IMR-90 (cell line): ENCODE measurements at regions not wholly inside any gene's neighbourhood (a gene's known extent, or its start where the extent isn't known, plus 50 kb on each side); places are given as distances from the start of the nearest gene placed in this dataset.

Experiments
- ATAC-seq: fragments of 200-7000 bp; cut with Tn5 transposase; 2 replicates; pipeline ENCODE4 v1.9.1; 2020; ENCODE audit warnings: low read depth, mild to moderate bottlenecking, moderate library complexity
- BruUV-seq: library from RNA; stranded (reverse); fragments of 400-500 nt; replicated peaks from 2 replicates; lab custom pipeline; 2021; lab: Mats Ljungman, UMichigan
- CTCF ChIA-PET: fragments of 300-600 bp; formaldehyde crosslinking; extraction: SDS; loops from one replicate; lab custom pipeline; 2021; ENCODE audit warnings: antibody characterized with exemption; lab: Yijun Ruan, JAX
- POLR2A ChIA-PET: fragments of 300-600 bp; sonication (Branson Sonifier 250); formaldehyde crosslinking; loops from one replicate; lab custom pipeline; 2022; ENCODE audit warnings: antibody characterized with exemption; ENCODE audit not compliant: unreplicated experiment; lab: Charles Lee
- DNase-seq: peaks from one replicate; pipeline ENCODE4 v3.0.0; 2013
- H2AFZ ChIP-seq: replicated peaks from 2 replicates; pipeline ENCODE3; 2013; ENCODE audit warnings: low read length, mild to moderate bottlenecking; ENCODE audit not compliant: poor library complexity
- H2AK5ac ChIP-seq: 2 replicates; pipeline ENCODE4 v1.6.1; 2013; ENCODE audit warnings: low read depth, low read length, inconsistent platforms
- H2AK9ac ChIP-seq: replicated peaks from 2 replicates; pipeline ENCODE3; 2013; ENCODE audit warnings: mild to moderate bottlenecking, low read depth, low read length, moderate library complexity; ENCODE audit not compliant: poor library complexity
- H2BK120ac ChIP-seq: 2 replicates; pipeline ENCODE4 v1.6.1; 2013; ENCODE audit warnings: low read depth, low read length, inconsistent platforms
- H2BK15ac ChIP-seq: 3 replicates; pipeline ENCODE4 v1.6.1; 2013; ENCODE audit warnings: low read depth, low read length, inconsistent platforms
- H2BK20ac ChIP-seq: 2 replicates; pipeline ENCODE4 v1.6.1; 2013; ENCODE audit warnings: low read depth, mild to moderate bottlenecking, inconsistent platforms, low read length, moderate library complexity
- H2BK5ac ChIP-seq: 2 replicates; pipeline ENCODE4 v1.6.1; 2013; ENCODE audit warnings: mild to moderate bottlenecking, low read depth, low read length, inconsistent platforms; ENCODE audit not compliant: poor library complexity, severe bottlenecking
- H3K14ac ChIP-seq: replicated peaks from 2 replicates; pipeline ENCODE4 v1.6.1; 2013; ENCODE audit warnings: low read depth, low read length, inconsistent platforms
- H3K18ac ChIP-seq: 2 replicates; pipeline ENCODE4 v1.6.1; 2013; ENCODE audit warnings: low read depth, low read length, control low read depth
- H3K23ac ChIP-seq: 2 replicates; pipeline ENCODE4 v1.6.1; 2013; ENCODE audit warnings: low read depth, low read length, inconsistent platforms
- H3K27ac ChIP-seq: 2 replicates; pipeline ENCODE4 v1.5.1; 2013; ENCODE audit warnings: mild to moderate bottlenecking, control low read depth, low read length; ENCODE audit not compliant: insufficient read depth
- H3K27me3 ChIP-seq: 2 replicates; pipeline ENCODE4 v1.6.1; 2013; ENCODE audit warnings: low read length; ENCODE audit not compliant: control insufficient read depth, insufficient read depth
- H3K36me3 ChIP-seq: 2 replicates; pipeline ENCODE4 v1.6.1; 2013; ENCODE audit warnings: low read length, mixed read lengths; ENCODE audit not compliant: control insufficient read depth, insufficient read depth
- H3K4ac ChIP-seq: 2 replicates; pipeline ENCODE4 v1.6.1; 2013; ENCODE audit warnings: low read depth, low read length, inconsistent platforms
- H3K4me1 ChIP-seq: 2 replicates; pipeline ENCODE4 v1.6.1; 2013; ENCODE audit warnings: low read length, mixed read lengths; ENCODE audit not compliant: control insufficient read depth, insufficient read depth
- H3K4me2 ChIP-seq: 2 replicates; pipeline ENCODE4 v1.6.1; 2013; ENCODE audit warnings: low read depth, mild to moderate bottlenecking, control low read depth, low read length, moderate library complexity
- H3K4me3 ChIP-seq: 2 replicates; pipeline ENCODE4 v1.5.1; 2013; ENCODE audit warnings: low read depth, mild to moderate bottlenecking, control low read depth, low read length, moderate library complexity; ENCODE audit not compliant: insufficient read depth
- H3K56ac ChIP-seq: 2 replicates; pipeline ENCODE4 v1.6.1; 2013; ENCODE audit warnings: low read length, inconsistent platforms; ENCODE audit not compliant: insufficient read depth; ENCODE audit errors: extremely low read depth
- H3K79me1 ChIP-seq, 2 experiments: 2 replicates each; pipeline ENCODE4 v1.6.1; 2013; ENCODE audit warnings: low read length in 2 of 2, inconsistent platforms in 1 of 2, low read depth in 1 of 2
- H3K9ac ChIP-seq: 2 replicates; pipeline ENCODE4 v1.6.1; 2013; ENCODE audit warnings: low read depth, low read length, control low read depth
- H3K9me1 ChIP-seq: 2 replicates; pipeline ENCODE4 v1.6.1; 2013; ENCODE audit warnings: low read length, inconsistent platforms; ENCODE audit not compliant: insufficient read depth
- H3K9me3 ChIP-seq: 2 replicates; pipeline ENCODE4 v1.6.1; 2013; ENCODE audit warnings: low read length; ENCODE audit not compliant: control insufficient read depth, insufficient read depth
- H4K20me1 ChIP-seq: 2 replicates; pipeline ENCODE4 v1.6.1; 2013; ENCODE audit warnings: low read length, inconsistent platforms; ENCODE audit not compliant: insufficient read depth
- H4K5ac ChIP-seq: 2 replicates; pipeline ENCODE4 v1.6.1; 2013; ENCODE audit warnings: mild to moderate bottlenecking, low read depth, low read length, control low read depth
- H4K8ac ChIP-seq, 2 experiments: 2 replicates each; pipeline ENCODE4 v1.6.1; 2013; ENCODE audit warnings: low read depth in 2 of 2, low read length in 2 of 2, control low read depth in 1 of 2, inconsistent platforms in 1 of 2
- H4K91ac ChIP-seq: 2 replicates; pipeline ENCODE4 v1.6.1; 2013; ENCODE audit warnings: low read depth, low read length, inconsistent platforms; ENCODE audit not compliant: insufficient read depth
- CHD1 ChIP-seq: IDR thresholded peaks from 2 replicates; pipeline ENCODE4 v1.6.1; 2012; ENCODE audit warnings: low read depth, low read length, improper control_type of control experiment
- SMC3 ChIP-seq: fragments of 150-350 bp; IDR thresholded peaks from 2 replicates; pipeline ENCODE4 v1.6.1; 2016; ENCODE audit warnings: low read depth, mild to moderate bottlenecking, antibody characterized with exemption, low read length, moderate library complexity
- WGBS, 2 experiments: methylation state at CpG; one replicate each; pipeline versions ENCODE4 v1.1.5 to v1.1.7; 2013; ENCODE audit warnings: missing lambda C conversion rate in 2 of 2; ENCODE audit not compliant: insufficient read length in 1 of 2; ENCODE audit errors: extremely low coverage in 2 of 2; 5-methylcytosine and 5-hydroxymethylcytosine counted together
- dilution Hi-C: fragments of 300-500 bp; cut with HindIII; formaldehyde crosslinking; loops from one replicate; pipeline ENCODE4 v1.14.3; 2018; ENCODE audit warnings: low sequenced_read_pairs; ENCODE audit not compliant: unreplicated experiment
- in situ Hi-C: fragments of 300-500 bp; cut with MboI; formaldehyde crosslinking; loops from 3 replicates; pipeline ENCODE4 v1.14.3; 2019; ENCODE audit warnings: low sequenced_read_pairs, inconsistent platforms, mixed read lengths
- intact Hi-C: fragments of 100-400 bp; cut with micrococcal nuclease; formaldehyde crosslinking; loops from 2 replicates; pipeline ENCODE4 v1.10.0; 2022
- TF ChIP-seq, protein P1 (sequence below): fragments of 150-350 bp; IDR thresholded peaks from 2 replicates; pipeline ENCODE4 v1.6.1; 2016; ENCODE audit warnings: low read depth, mild to moderate bottlenecking, low read length, moderate library complexity, borderline replicate concordance

DNA sequence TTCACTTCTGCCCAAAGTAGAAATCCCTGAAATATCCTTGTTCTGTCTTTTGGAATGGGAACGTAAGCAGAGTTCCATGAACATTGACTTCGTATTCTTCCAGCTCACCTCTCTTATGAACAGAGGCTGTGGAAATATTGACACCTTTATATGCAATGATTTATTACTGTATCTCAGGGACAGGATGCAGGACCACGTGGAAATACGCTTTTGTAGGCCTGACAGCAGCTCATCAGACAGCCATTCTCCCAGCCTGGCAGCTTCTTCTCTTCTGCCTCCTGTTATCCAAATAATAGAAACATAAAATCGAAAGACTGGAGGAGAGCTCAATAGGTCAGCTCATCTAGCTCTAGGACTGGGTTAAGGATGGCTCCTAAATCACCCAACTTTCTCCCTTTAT, 106.2 kb upstream of the DTNBP1 start:
- ChIA-PET POLR2A (no interaction called here), CTCF (no interaction called here)
- Histone ChIP-seq H2BK120ac (no peak overlapping the region), H2BK5ac (no peak overlapping the region), H3K56ac (no peak overlapping the region), H2AFZ (no peak overlapping the region), H2AK9ac (no peak overlapping the region), H3K4me1 (peaks cover 5% of the 10 kb centered on the region; the same call in 1 of the 2 replicates), H2AK5ac (no peak overlapping the region), H3K9ac (no peak overlapping the region), H4K5ac (no peak overlapping the region), H3K27me3 (peaks cover 11% of the 10 kb centered on the region), H3K9me3 (no peaks in the 10 kb centered on the region), H4K20me1 (no peaks in the 10 kb centered on the region), H3K4ac (no peak overlapping the region), H3K18ac (no peak overlapping the region), H2BK20ac (0 out of 2 replicates have a peak overlapping the region, but pooled peaks have one; percentile 17), H2BK15ac (no peak overlapping the region), H3K23ac (no peak overlapping the region), H3K36me3 (no peaks in the 10 kb centered on the region), H4K91ac (no peak overlapping the region), H3K4me3 (no peak overlapping the region), H3K27ac (no peak overlapping the region), H4K8ac (no peak overlapping the region), H3K14ac (no peak overlapping the region), H3K9me1 (no peaks in the 10 kb centered on the region), H3K4me2 (no peak overlapping the region), H3K79me1 (no peaks in the 10 kb centered on the region)
- no CpG with 5 or more reads among the region's 5 CpGs for WGBS, 2 experiments
- dilution Hi-C loops (no loop called here), in situ Hi-C loops (no loop called here), intact Hi-C loops (no loop called here)
- TF ChIP-seq SMC3, result no peak
- TF ChIP-seq, protein P1, sequence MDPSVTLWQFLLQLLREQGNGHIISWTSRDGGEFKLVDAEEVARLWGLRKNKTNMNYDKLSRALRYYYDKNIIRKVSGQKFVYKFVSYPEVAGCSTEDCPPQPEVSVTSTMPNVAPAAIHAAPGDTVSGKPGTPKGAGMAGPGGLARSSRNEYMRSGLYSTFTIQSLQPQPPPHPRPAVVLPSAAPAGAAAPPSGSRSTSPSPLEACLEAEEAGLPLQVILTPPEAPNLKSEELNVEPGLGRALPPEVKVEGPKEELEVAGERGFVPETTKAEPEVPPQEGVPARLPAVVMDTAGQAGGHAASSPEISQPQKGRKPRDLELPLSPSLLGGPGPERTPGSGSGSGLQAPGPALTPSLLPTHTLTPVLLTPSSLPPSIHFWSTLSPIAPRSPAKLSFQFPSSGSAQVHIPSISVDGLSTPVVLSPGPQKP, result no peak
- TF ChIP-seq CHD1, result no peak
- ATAC-seq (no peak), DNase-seq (no peak)
- BruUV-seq, result no TSS peak
